ENCODE measurements at regions not wholly inside any gene's neighbourhood (a gene's known extent, or its start where the extent isn't known, plus 50 kb on each side); places are given as distances from the start of the nearest gene placed in this dataset.

- DNase-seq: no peak
- CTCF ChIA-PET: no interaction called here
- Mint-ChIP-seq H3K27me3 (ENCODE audit: unreplicated experiment) (no peaks in the 10 kb centered on the region), H3K27ac (ENCODE audit: unreplicated experiment) (no peak overlapping the region), H3K4me3 (ENCODE audit: low read depth, unreplicated experiment) (no peak overlapping the region), H3K9me3 (ENCODE audit: low read depth, unreplicated experiment) (peaks cover 2% of the 10 kb centered on the region), H3K36me3 (ENCODE audit: insufficient read depth, unreplicated experiment) (no peaks in the 10 kb centered on the region), H3K4me1 (ENCODE audit: low read depth, unreplicated experiment) (no peaks in the 10 kb centered on the region)
- no TSS peak for BruUV-seq (replicated peaks)
- intact Hi-C loops (cut with micrococcal nuclease; ENCODE audit: unreplicated experiment): no loop called here
- no peak for TF ChIP-seq CTCF (IDR thresholded peaks at IDR 0.05; ENCODE audit: unreplicated experiment)
These were observed 1472.4 kb upstream of the ADGRL3 start for GRCh38 chr4:59727745-59728144.

GRCh38 chr4:59728496-59728895, 1471.6 kb upstream of the ADGRL3 start:
- Mint-ChIP-seq H3K36me3 (ENCODE audit: insufficient read depth, unreplicated experiment) (no peaks in the 10 kb centered on the region), H3K4me1 (ENCODE audit: low read depth, unreplicated experiment) (no peaks in the 10 kb centered on the region), H3K9me3 (ENCODE audit: low read depth, unreplicated experiment) (peaks cover 2% of the 10 kb centered on the region), H3K27ac (ENCODE audit: unreplicated experiment) (no peak overlapping the region), H3K27me3 (ENCODE audit: unreplicated experiment) (no peaks in the 10 kb centered on the region), H3K4me3 (ENCODE audit: low read depth, unreplicated experiment) (no peak overlapping the region)
- CTCF ChIA-PET: no interaction called here
- TF ChIP-seq CTCF (IDR thresholded peaks at IDR 0.05; ENCODE audit: unreplicated experiment): no peak
- intact Hi-C loops (cut with micrococcal nuclease; ENCODE audit: unreplicated experiment): no loop called here
- DNase-seq: no peak
- BruUV-seq (replicated peaks): no TSS peak

- peaks cover 2% of the 10 kb centered on the region for H3K9me3 Mint-ChIP-seq (ENCODE audit: low read depth, unreplicated experiment)
- no peak overlapping the region for H3K4me3 Mint-ChIP-seq (ENCODE audit: low read depth, unreplicated experiment)
- intact Hi-C loops (cut with micrococcal nuclease; ENCODE audit: unreplicated experiment): no loop called here
- no peaks in the 10 kb centered on the region for H3K27me3 Mint-ChIP-seq (ENCODE audit: unreplicated experiment)
- no peak overlapping the region for H3K27ac Mint-ChIP-seq (ENCODE audit: unreplicated experiment)
- no peak for TF ChIP-seq CTCF (IDR thresholded peaks at IDR 0.05; ENCODE audit: unreplicated experiment)
- BruUV-seq (replicated peaks): no TSS peak
- CTCF ChIA-PET: no interaction called here
- no peak for DNase-seq
- no peaks in the 10 kb centered on the region for H3K36me3 Mint-ChIP-seq (ENCODE audit: insufficient read depth, unreplicated experiment)
- no peaks in the 10 kb centered on the region for H3K4me1 Mint-ChIP-seq (ENCODE audit: low read depth, unreplicated experiment)
These were observed 1470.8 kb upstream of the ADGRL3 start for GRCh38 chr4:59729321-59729720.

- Mint-ChIP-seq H3K4me1 (ENCODE audit: low read depth, unreplicated experiment) (no peaks in the 10 kb centered on the region), H3K36me3 (ENCODE audit: insufficient read depth, unreplicated experiment) (no peaks in the 10 kb centered on the region), H3K9me3 (ENCODE audit: low read depth, unreplicated experiment) (no peaks in the 10 kb centered on the region), H3K4me3 (ENCODE audit: low read depth, unreplicated experiment) (no peak overlapping the region), H3K27ac (ENCODE audit: unreplicated experiment) (no peak overlapping the region), H3K27me3 (ENCODE audit: unreplicated experiment) (no peaks in the 10 kb centered on the region)
- no peak for TF ChIP-seq CTCF (IDR thresholded peaks at IDR 0.05; ENCODE audit: unreplicated experiment)
- CTCF ChIA-PET: no interaction called here
- no peak for DNase-seq
- intact Hi-C loops (cut with micrococcal nuclease; ENCODE audit: unreplicated experiment): no loop called here
- no TSS peak for BruUV-seq (replicated peaks)
These were observed 1451.7 kb upstream of the ADGRL3 start for GRCh38 chr4:59748433-59748832.

Data from Calu3 (cell line).